ENCODE measurements at regions not wholly inside any gene's neighbourhood (a gene's known extent, or its start where the extent isn't known, plus 50 kb on each side); places are given as distances from the start of the nearest gene placed in this dataset.
"Not testable (repeated sequence)": the region's sequence is repeated elsewhere in the genome, so short reads cannot be mapped to it uniquely, and the experiment has no call there.

- H3K27me3 ChIP-seq, result peaks cover 6% of the 10 kb centered on the region; the same call in 1 of the 2 replicates
- no peak for DNase-seq
- no peak overlapping the region for H3K4me3 ChIP-seq (ENCODE audit: low read depth, low read length)
- no peaks in the 10 kb centered on the region for H3K9me3 ChIP-seq
- no peak for TF ChIP-seq CTCF (IDR thresholded peaks at IDR 0.05; ENCODE audit: low read depth, low read length)
- no peaks in the 10 kb centered on the region for H3K4me1 ChIP-seq
- H3K36me3 ChIP-seq, result no peaks in the 10 kb centered on the region
Measured at GRCh38 chr18:78247615-78248289, 731.9 kb upstream of the SALL3 start.

- no peaks in the 10 kb centered on the region for H3K36me3 ChIP-seq
- H3K4me3 ChIP-seq (ENCODE audit: low read depth, low read length), result no peak overlapping the region
- no peak for DNase-seq
- H3K27me3 ChIP-seq, result no peaks in the 10 kb centered on the region
- H3K9me3 ChIP-seq, result no peaks in the 10 kb centered on the region
- no peaks in the 10 kb centered on the region for H3K4me1 ChIP-seq
- TF ChIP-seq CTCF (IDR thresholded peaks at IDR 0.05; ENCODE audit: low read depth, low read length), result no peak
Measured at GRCh38 chr18:78255013-78255412, 724.6 kb upstream of the SALL3 start.

GRCh38 chr18:78268226-78268988 lies 711.2 kb upstream of the SALL3 start:
- Histone ChIP-seq H3K9me3 (no peaks in the 10 kb centered on the region), H3K4me3 (ENCODE audit: low read depth, low read length) (no peak overlapping the region), H3K36me3 (no peaks in the 10 kb centered on the region), H3K27me3 (no peaks in the 10 kb centered on the region), H3K4me1 (no peaks in the 10 kb centered on the region)
- TF ChIP-seq CTCF (IDR thresholded peaks at IDR 0.05; ENCODE audit: low read depth, low read length), result no peak
- DNase-seq, result no peak

- TF ChIP-seq CTCF (IDR thresholded peaks at IDR 0.05; ENCODE audit: low read depth, low read length), result no peak
- Histone ChIP-seq H3K27me3 (no peaks in the 10 kb centered on the region), H3K36me3 (no peaks in the 10 kb centered on the region), H3K4me1 (no peaks in the 10 kb centered on the region), H3K4me3 (ENCODE audit: low read depth, low read length) (no peak overlapping the region), H3K9me3 (no peaks in the 10 kb centered on the region)
- no peak for DNase-seq
Measured at GRCh38 chr18:78271790-78272189, 707.8 kb upstream of the SALL3 start.

- DNase-seq, result no peak
- H3K9me3 ChIP-seq, result no peaks in the 10 kb centered on the region
Measured at GRCh38 chr18:78273876-78274275, 705.7 kb upstream of the SALL3 start.

GRCh38 chr18:78283425-78283824 lies 696.2 kb upstream of the SALL3 start:
- H3K27me3 ChIP-seq; DNase-seq; H3K9me3 ChIP-seq; H3K4me3 ChIP-seq (ENCODE audit: low read depth, low read length); H3K4me1 ChIP-seq; H3K36me3 ChIP-seq: not testable (repeated sequence)

More at GRCh38 chr18:78273876-78274275, 705.7 kb upstream of the SALL3 start:
- Histone ChIP-seq H3K4me1 (no peaks in the 10 kb centered on the region), H3K27me3 (no peaks in the 10 kb centered on the region), H3K36me3 (no peaks in the 10 kb centered on the region), H3K4me3 (ENCODE audit: low read depth, low read length) (no peak overlapping the region)
- TF ChIP-seq CTCF (IDR thresholded peaks at IDR 0.05; ENCODE audit: low read depth, low read length), result no peak

Data from BE2C (cell line).